SK-N-SH treated with all-trans-retinoic acid at 6 μM for 48 hours (cell line): ENCODE measurements at regions not wholly inside any gene's neighbourhood (a gene's known extent, or its start where the extent isn't known, plus 50 kb on each side); places are given as distances from the start of the nearest gene placed in this dataset.
"Not testable (repeated sequence)": the region's sequence is repeated elsewhere in the genome, so short reads cannot be mapped to it uniquely, and the experiment has no call there.

Experiments used
- ARNTL ChIP-seq: fragments of 450-650 bp; formaldehyde crosslinking; IDR thresholded peaks from 2 replicates; pipeline ENCODE4 v1.5.0; 2020; ENCODE audit warnings: low read depth, mild to moderate bottlenecking, moderate library complexity, borderline replicate concordance
- BACH2 ChIP-seq: fragments of 250-450 bp; sonication (Bioruptor Pico); IDR thresholded peaks from 2 replicates; pipeline ENCODE4 v1.9.0; 2021; ENCODE audit warnings: mild to moderate bottlenecking, borderline replicate concordance
- CSDC2 ChIP-seq: fragments of 250-450 bp; sonication (Bioruptor Pico); IDR thresholded peaks from 2 replicates; pipeline ENCODE4 v1.5.0; 2020; ENCODE audit warnings: mild to moderate bottlenecking, moderate library complexity
- ESRRG ChIP-seq: fragments of 250-450 bp; sonication (Bioruptor Pico); IDR thresholded peaks from 2 replicates; pipeline ENCODE4 v1.6.1; 2021; ENCODE audit warnings: mild to moderate bottlenecking
- OSR1 ChIP-seq: fragments of 250-450 bp; sonication (Bioruptor Pico); IDR thresholded peaks from 2 replicates; pipeline ENCODE4 v1.8.0; 2022; ENCODE audit warnings: moderate library complexity, mild to moderate bottlenecking, inconsistent platforms
- PPARA ChIP-seq: fragments of 250-450 bp; sonication (Bioruptor Pico); IDR thresholded peaks from 2 replicates; pipeline ENCODE4 v1.5.0; 2020; ENCODE audit warnings: mild to moderate bottlenecking, borderline replicate concordance
- RARB ChIP-seq: fragments of 250-450 bp; sonication (Bioruptor Pico); IDR thresholded peaks from 2 replicates; pipeline ENCODE4 v1.8.0; 2021; ENCODE audit warnings: mild to moderate bottlenecking, moderate library complexity
- TCF4 ChIP-seq: fragments of 250-450 bp; sonication (Bioruptor Pico); IDR thresholded peaks from 2 replicates; pipeline ENCODE4 v1.8.0; 2021; ENCODE audit warnings: mild to moderate bottlenecking, moderate library complexity, borderline replicate concordance
- TOX ChIP-seq: fragments of 250-450 bp; sonication (Bioruptor Pico); IDR thresholded peaks from 2 replicates; pipeline ENCODE4 v1.8.0; 2021; ENCODE audit warnings: mild to moderate bottlenecking, moderate library complexity, borderline replicate concordance
- ZFP3 ChIP-seq: fragments of 250-450 bp; sonication (Bioruptor Pico); IDR thresholded peaks from 2 replicates; pipeline ENCODE4 v1.5.0; 2020; ENCODE audit warnings: mild to moderate bottlenecking, moderate library complexity
- ZNF70 ChIP-seq: fragments of 450-650 bp; formaldehyde crosslinking; IDR thresholded peaks from 2 replicates; pipeline ENCODE4 v1.5.0; 2020; ENCODE audit warnings: mild to moderate bottlenecking, moderate library complexity
- ZNF8 ChIP-seq: fragments of 450-650 bp; formaldehyde crosslinking; IDR thresholded peaks from 2 replicates; pipeline ENCODE4 v1.5.0; 2020; ENCODE audit warnings: mild to moderate bottlenecking, moderate library complexity
- TF ChIP-seq, protein P1 (sequence below): fragments of 250-450 bp; sonication (Bioruptor Pico); IDR thresholded peaks from 2 replicates; pipeline ENCODE4 v1.8.0; 2020; ENCODE audit warnings: mild to moderate bottlenecking, moderate library complexity, borderline replicate concordance
- TF ChIP-seq, protein P2 (sequence below): fragments of 250-450 bp; sonication (Bioruptor Pico); IDR thresholded peaks from 2 replicates; pipeline ENCODE4 v1.5.1; 2021; ENCODE audit warnings: mild to moderate bottlenecking, moderate library complexity

DNA sequence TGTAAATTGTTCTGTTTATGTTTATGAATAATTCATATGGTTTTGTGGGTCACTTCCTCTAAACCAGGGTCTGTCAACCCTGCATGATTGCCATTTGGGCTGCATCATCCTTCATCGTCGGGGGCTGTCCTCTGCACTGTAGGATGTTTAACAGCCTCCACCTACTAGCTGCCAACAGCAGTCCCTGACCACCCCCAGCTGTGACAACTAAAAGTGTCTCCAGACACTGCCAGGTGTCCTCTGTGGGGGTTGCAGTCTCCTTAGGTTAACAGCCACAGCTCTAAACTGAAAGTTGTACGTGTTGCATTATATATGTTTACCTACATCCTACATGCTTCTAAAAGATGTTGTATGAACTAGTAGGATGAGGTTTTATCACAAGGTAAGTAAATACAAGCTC, 113.1 kb downstream of the LAT start:
- not testable (repeated sequence) for TF ChIP-seq RARB (CRISPR knock-in tag); TCF4; ZFP3 (CRISPR knock-in tag); ESRRG; TOX; PPARA; ZNF8 (CRISPR knock-in tag); CSDC2; BACH2 (CRISPR knock-in tag); ARNTL (CRISPR knock-in tag); OSR1 (CRISPR knock-in tag); ZNF70 (CRISPR knock-in tag)
- TF ChIP-seq, protein P1, sequence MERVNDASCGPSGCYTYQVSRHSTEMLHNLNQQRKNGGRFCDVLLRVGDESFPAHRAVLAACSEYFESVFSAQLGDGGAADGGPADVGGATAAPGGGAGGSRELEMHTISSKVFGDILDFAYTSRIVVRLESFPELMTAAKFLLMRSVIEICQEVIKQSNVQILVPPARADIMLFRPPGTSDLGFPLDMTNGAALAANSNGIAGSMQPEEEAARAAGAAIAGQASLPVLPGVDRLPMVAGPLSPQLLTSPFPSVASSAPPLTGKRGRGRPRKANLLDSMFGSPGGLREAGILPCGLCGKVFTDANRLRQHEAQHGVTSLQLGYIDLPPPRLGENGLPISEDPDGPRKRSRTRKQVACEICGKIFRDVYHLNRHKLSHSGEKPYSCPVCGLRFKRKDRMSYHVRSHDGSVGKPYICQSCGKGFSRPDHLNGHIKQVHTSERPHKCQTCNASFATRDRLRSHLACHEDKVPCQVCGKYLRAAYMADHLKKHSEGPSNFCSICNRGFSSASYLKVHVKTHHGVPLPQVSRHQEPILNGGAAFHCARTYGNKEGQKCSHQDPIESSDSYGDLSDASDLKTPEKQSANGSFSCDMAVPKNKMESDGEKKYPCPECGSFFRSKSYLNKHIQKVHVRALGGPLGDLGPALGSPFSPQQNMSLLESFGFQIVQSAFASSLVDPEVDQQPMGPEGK = not testable (repeated sequence)
- TF ChIP-seq, protein P2, sequence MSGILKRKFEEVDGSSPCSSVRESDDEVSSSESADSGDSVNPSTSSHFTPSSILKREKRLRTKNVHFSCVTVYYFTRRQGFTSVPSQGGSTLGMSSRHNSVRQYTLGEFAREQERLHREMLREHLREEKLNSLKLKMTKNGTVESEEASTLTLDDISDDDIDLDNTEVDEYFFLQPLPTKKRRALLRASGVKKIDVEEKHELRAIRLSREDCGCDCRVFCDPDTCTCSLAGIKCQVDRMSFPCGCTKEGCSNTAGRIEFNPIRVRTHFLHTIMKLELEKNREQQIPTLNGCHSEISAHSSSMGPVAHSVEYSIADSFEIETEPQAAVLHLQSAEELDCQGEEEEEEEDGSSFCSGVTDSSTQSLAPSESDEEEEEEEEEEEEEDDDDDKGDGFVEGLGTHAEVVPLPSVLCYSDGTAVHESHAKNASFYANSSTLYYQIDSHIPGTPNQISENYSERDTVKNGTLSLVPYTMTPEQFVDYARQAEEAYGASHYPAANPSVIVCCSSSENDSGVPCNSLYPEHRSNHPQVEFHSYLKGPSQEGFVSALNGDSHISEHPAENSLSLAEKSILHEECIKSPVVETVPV (CRISPR knock-in tag) = not testable (repeated sequence)
